GM12874 (cell line): ENCODE measurements at regions not wholly inside any gene's neighbourhood (a gene's known extent, or its start where the extent isn't known, plus 50 kb on each side); places are given as distances from the start of the nearest gene placed in this dataset.

Experiments
- TF ChIP-seq, protein P1 (sequence below): IDR thresholded peaks from 2 replicates; pipeline ENCODE4 v1.5.1; 2011; ENCODE audit warnings: low read depth, mild to moderate bottlenecking, control low read depth, low read length, moderate library complexity; ENCODE audit not compliant: insufficient read depth

- TF ChIP-seq, protein P1, sequence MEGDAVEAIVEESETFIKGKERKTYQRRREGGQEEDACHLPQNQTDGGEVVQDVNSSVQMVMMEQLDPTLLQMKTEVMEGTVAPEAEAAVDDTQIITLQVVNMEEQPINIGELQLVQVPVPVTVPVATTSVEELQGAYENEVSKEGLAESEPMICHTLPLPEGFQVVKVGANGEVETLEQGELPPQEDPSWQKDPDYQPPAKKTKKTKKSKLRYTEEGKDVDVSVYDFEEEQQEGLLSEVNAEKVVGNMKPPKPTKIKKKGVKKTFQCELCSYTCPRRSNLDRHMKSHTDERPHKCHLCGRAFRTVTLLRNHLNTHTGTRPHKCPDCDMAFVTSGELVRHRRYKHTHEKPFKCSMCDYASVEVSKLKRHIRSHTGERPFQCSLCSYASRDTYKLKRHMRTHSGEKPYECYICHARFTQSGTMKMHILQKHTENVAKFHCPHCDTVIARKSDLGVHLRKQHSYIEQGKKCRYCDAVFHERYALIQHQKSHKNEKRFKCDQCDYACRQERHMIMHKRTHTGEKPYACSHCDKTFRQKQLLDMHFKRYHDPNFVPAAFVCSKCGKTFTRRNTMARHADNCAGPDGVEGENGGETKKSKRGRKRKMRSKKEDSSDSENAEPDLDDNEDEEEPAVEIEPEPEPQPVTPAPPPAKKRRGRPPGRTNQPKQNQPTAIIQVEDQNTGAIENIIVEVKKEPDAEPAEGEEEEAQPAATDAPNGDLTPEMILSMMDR: no peak
Observed at GRCh38 chr2:16094811-16095210, 154.5 kb downstream of the MYCN start.

- TF ChIP-seq, protein P1: no peak
Observed at GRCh38 chr2:16093639-16094529, 153.5 kb downstream of the MYCN start.

GRCh38 chr2:16092861-16093638 is 152.7 kb downstream of the MYCN start:
- TF ChIP-seq, protein P1: no peak

GRCh38 chr2:16091576-16092282 is 151.4 kb downstream of the MYCN start:
- TF ChIP-seq, protein P1: no peak

GRCh38 chr2:16090650-16091575 is 150.6 kb downstream of the MYCN start:
- TF ChIP-seq, protein P1: no peak

- TF ChIP-seq, protein P1: no peak
Observed at GRCh38 chr2:16088802-16089112, 148.4 kb downstream of the MYCN start.
